ENCODE measurements at regions not wholly inside any gene's neighbourhood (a gene's known extent, or its start where the extent isn't known, plus 50 kb on each side); places are given as distances from the start of the nearest gene placed in this dataset.

- no peak for TF ChIP-seq CTCF (IDR thresholded peaks at IDR 0.05)
Observed at GRCh38 chr12:38541849-38542248, 225.3 kb downstream of the ALG10B start.

GRCh38 chr12:38543151-38543550, 226.6 kb downstream of the ALG10B start:
- no peak for TF ChIP-seq CTCF (IDR thresholded peaks at IDR 0.05)

GRCh38 chr12:38544330-38545066, 227.9 kb downstream of the ALG10B start:
- no peak for TF ChIP-seq CTCF (IDR thresholded peaks at IDR 0.05)

GRCh38 chr12:38547586-38547985, 231.0 kb downstream of the ALG10B start:
- TF ChIP-seq CTCF (IDR thresholded peaks at IDR 0.05), result no peak

- TF ChIP-seq CTCF (IDR thresholded peaks at IDR 0.05), result peak; percentile 38; the same call in 1 of the 2 replicates
Observed at GRCh38 chr12:38555620-38556591, 239.3 kb downstream of the ALG10B start.

- no peak for TF ChIP-seq CTCF (IDR thresholded peaks at IDR 0.05)
Observed at GRCh38 chr12:38556647-38557046, 240.1 kb downstream of the ALG10B start.

GRCh38 chr12:38585086-38585485, 268.5 kb downstream of the ALG10B start:
- no peak for TF ChIP-seq CTCF (IDR thresholded peaks at IDR 0.05)

Measured in LNCAP (cell line).